NCI-H748 (cell line): ENCODE measurements at regions not wholly inside any gene's neighbourhood (a gene's known extent, or its start where the extent isn't known, plus 50 kb on each side); places are given as distances from the start of the nearest gene placed in this dataset.

ENCODE experiments used
- DNase-seq: peaks from one replicate; lab custom pipeline; 2025; ENCODE audit not compliant: unreplicated experiment; lab: John Stamatoyannopoulos, UW

GRCh38 chr2:195413422-195413821, 243.6 kb upstream of the SLC39A10 start:
- no peak for DNase-seq

DNA sequence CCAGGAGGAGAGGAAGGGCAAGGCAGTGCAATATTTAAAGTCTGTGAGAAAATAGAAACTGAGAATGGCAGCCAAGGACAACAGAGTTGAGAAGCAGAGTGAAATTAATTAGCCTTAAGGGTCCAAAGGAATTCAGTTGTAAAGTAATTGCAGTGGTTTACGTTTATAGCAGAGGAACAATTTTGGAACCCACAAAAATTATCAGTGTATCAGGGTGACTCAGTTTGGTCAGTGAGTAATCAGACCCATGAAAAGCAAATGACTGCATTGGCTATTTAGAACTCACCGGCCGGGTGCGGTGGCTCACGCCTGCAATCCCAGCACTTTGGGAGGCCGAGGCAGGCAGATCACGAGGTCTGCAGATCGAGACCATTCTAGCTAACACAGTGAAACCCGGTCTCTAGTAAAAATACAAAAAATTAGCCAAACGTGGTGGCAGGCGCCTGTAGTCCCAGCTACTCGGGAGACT, 245.8 kb upstream of the SLC39A10 start:
- DNase-seq = no peak

- no peak for DNase-seq
Observed at GRCh38 chr2:195410074-195410671, 246.9 kb upstream of the SLC39A10 start.

DNA sequence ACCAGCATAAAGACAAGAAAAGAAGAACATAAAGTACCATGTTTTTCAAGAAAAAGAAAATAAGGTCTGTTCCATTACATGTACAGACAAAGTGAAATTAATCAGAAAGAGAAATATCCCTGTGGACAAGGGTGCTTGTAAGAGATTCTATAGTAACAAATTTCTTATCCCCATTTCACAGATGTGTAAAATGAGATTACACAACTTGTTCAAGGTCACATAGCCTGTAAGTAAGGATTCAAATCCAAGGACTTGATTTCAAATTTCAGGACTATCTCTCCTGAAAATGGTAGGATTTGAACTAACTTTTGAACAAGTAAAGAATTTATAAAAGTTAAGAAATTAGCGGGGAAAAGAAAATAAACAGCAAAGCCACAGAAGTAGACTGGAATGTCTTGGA, 248.2 kb upstream of the SLC39A10 start:
- DNase-seq = no peak

- DNase-seq = peak; percentile 89
Observed at GRCh38 chr2:195408196-195408595, 248.8 kb upstream of the SLC39A10 start.

DNA sequence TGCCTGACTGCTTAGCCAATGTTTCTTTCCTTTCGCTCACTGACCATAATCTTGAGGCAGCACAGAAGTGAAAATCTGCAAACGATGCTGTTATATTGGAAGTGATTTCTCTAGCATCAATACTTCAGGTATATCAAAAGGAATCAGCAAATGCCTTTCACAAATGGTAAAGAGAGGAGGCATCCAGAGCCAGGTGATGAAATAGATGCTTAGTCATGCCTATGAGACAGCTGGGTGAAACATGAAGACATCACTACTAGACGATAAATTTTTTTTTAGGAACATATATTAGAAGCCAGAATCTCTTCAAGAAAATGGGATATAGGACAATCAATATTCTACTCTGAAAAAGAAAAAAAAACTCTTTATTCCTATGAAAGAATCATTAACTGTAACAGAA, 249.2 kb upstream of the SLC39A10 start:
- DNase-seq = no peak

GRCh38 chr2:195406886-195407603, 250.0 kb upstream of the SLC39A10 start:
- no peak for DNase-seq

DNA sequence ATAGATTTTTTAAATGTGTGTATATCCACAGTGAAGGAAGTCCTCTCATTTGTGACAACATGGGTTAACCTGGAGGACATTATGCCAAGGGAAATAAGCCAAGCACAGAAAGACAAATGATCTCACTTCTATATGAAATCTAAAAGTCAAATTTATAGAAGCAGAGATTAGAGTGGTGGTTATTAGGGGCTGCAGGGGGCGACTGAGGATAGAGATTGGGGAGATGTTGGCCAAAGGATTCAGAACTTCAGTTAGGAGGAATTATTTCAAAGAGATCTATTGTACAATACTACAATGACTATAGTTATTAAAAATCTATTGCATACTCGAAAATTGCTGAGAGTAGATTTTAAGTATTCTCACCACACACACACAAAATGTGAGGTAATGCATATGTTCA, 252.4 kb upstream of the SLC39A10 start:
- DNase-seq = no peak

DNA sequence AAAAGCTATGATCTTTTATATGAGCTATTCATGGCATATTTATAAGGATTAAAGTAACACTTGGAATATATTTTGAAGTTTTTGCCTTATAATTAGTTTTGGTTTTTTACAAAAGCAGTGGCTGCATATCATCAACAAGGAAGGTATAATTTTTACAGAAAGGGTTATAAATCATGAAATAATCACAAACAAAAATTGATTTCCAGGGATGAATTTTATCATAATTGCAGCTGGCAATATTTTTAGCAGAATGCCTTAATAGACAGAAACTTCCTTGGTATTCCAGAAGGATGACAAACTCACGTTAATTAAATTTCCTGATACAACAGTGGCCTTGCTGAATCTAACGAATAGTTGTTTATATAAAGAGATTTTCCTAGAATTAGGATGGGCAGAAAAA, 260.5 kb upstream of the SLC39A10 start:
- DNase-seq = no peak

- DNase-seq = no peak
Observed at GRCh38 chr2:195395362-195395761, 261.7 kb upstream of the SLC39A10 start.

GRCh38 chr2:195392446-195393336, 264.3 kb upstream of the SLC39A10 start:
- DNase-seq = no peak

- DNase-seq = no peak
Observed at GRCh38 chr2:195390686-195391321, 266.2 kb upstream of the SLC39A10 start.

DNA sequence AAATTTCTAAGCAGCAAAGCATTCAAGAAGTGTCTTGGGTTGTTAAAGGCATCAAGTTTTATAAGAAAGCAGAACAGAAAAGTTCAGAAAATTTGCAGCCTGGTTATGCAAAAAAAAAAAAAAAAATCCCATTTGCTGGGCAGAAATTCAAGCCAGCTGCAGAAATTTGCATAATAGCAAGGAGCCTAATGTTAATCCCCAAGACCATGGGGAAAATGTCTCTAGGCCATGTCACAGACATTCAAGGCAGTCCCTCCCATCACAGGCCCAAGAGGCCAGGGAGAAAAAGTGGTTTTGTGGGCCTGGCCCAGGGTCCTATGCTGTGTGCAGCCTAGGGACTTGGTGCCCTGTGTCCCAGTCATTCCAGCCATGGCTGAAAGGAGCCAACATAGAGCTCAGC, 269.0 kb upstream of the SLC39A10 start:
- DNase-seq = no peak

DNA sequence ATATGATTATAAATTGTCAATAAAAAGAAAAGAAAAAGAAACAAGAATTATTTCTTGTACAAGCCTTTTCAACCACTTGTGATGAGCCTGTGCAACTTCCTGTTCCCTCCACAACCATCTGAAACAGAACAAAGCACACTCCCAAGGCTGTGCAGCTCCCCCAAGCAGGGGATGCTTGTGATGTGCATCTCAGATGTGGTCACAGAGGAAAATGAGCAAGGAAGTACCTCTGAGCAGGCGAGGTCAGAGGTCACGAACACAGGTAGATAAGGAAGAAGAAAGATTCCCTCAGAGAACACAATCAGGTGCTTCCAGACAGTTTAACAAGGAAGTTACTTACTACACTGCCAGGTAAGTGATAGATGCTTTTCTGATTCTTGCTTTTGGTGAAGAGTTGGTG, 274.8 kb upstream of the SLC39A10 start:
- no peak for DNase-seq

- no peak for DNase-seq
Observed at GRCh38 chr2:195370167-195370943, 286.7 kb upstream of the SLC39A10 start.

GRCh38 chr2:195369218-195369587, 287.8 kb upstream of the SLC39A10 start:
- DNase-seq = no peak

DNA sequence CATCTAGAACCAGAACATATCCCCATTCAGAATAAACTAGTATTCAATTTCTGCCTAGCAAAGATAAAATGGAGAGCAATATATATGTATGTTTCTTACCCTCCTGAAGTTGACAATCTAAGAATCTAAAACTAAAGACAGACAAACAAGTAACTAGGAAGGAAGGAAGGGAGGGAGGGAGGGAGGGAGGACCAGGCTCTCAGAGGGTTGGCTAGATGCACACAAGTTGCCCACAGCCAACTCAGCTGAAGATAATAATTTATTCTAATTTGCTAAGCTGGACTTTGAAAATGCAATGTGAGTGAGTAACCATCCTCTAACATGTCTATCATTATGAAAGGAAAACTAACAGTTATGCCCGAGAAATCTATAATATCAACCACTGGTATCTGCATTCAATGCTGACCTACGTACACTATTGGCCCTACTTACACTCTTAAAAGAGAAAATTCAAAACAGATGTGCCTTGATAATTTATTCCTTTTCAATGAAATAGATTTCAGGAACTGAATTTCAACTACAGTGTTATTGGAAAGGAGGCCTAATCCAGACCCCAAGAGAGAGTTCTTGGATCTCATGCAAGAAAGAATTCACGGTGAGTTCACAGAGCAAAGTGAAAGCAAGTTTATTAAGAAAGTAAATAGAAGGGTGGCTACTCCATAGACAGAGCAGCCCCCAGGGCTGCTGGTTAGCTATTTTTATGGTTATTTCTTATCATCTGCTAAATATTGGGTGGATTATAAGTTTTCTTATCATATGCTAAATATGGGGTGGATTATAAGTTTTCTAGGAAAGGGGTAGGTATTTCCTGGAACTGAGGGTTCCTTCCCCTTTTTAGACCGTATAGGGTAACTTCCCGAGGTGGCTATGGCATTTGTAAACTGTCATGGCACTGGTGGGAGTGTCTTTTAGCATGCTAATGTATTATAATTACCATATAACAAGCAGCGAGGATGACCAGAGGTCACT, 288.5 kb upstream of the SLC39A10 start:
- no peak for DNase-seq

- DNase-seq = no peak
Observed at GRCh38 chr2:195367809-195368208, 289.2 kb upstream of the SLC39A10 start.
